GM12874 (cell line): ENCODE measurements at regions not wholly inside any gene's neighbourhood (a gene's known extent, or its start where the extent isn't known, plus 50 kb on each side); places are given as distances from the start of the nearest gene placed in this dataset.

Experiments used
- CTCF ChIP-seq: IDR thresholded peaks from 2 replicates; pipeline ENCODE4 v1.5.1; 2011; ENCODE audit warnings: low read depth, mild to moderate bottlenecking, control low read depth, low read length, moderate library complexity; ENCODE audit not compliant: insufficient read depth

GRCh38 chr4:100722866-100723459, 205.1 kb upstream of the EMCN start:
- TF ChIP-seq CTCF, result no peak

- TF ChIP-seq CTCF, result no peak
Measured at GRCh38 chr4:100722133-100722532, 204.3 kb upstream of the EMCN start.

GRCh38 chr4:100721490-100721889, 203.7 kb upstream of the EMCN start:
- TF ChIP-seq CTCF, result no peak

GRCh38 chr4:100721077-100721476, 203.3 kb upstream of the EMCN start:
- no peak for TF ChIP-seq CTCF

GRCh38 chr4:100716416-100716815, 198.6 kb upstream of the EMCN start:
- no peak for TF ChIP-seq CTCF

- TF ChIP-seq CTCF, result no peak
Measured at GRCh38 chr4:100708776-100709175, 191.0 kb upstream of the EMCN start.

GRCh38 chr4:100707786-100708185, 190.0 kb upstream of the EMCN start:
- no peak for TF ChIP-seq CTCF
